ENCODE measurements at regions not wholly inside any gene's neighbourhood (a gene's known extent, or its start where the extent isn't known, plus 50 kb on each side); places are given as distances from the start of the nearest gene placed in this dataset.

DNA sequence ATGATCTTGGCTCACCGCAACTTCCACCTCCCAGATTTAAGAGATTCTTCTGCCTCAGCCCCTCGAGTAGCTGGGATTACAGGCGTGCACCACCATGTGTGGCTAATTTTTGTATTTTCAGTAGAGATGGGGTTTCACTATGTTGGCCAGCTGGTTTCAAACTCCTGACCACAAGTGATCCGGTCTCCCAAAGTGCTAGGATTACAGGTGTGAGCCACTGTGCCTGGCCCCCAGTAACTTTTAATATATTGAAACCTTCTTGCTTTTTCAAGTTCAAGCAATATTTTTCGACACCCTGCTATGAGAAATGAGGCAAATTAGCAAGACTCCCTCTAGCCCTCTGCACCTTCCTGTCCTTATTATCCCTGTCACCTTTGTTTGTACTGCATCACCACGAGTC is 144.0 kb downstream of the EVX1 start:
- no peaks in the 10 kb centered on the region for H3K79me1 ChIP-seq (ENCODE audit: low read depth, low read length)
- H3K79me2 ChIP-seq (ENCODE audit: control insufficient read depth in 1 of 2, insufficient read depth in 2 of 2, low read length in 2 of 2) = no peaks in the 10 kb centered on the region
- H2BK120ac ChIP-seq (replicated peaks; ENCODE audit: low read depth, low read length) = no peak overlapping the region
- H3K23me2 ChIP-seq (ENCODE audit: low read depth, low read length) = no peaks in the 10 kb centered on the region; the same call in 1 of the 2 replicates
- no peak overlapping the region for H3K27ac ChIP-seq (ENCODE audit: low read depth, low read length)
- no peak for FAIRE-seq
- no peak overlapping the region for H2BK12ac ChIP-seq (ENCODE audit: low read depth, low read length)
- no peak overlapping the region for H3K9ac ChIP-seq (replicated peaks in 1 of 4; ENCODE audit: extremely low read depth in 1 of 4, low read depth in 3 of 4, low read length in 3 of 4)
- no peak overlapping the region for H2BK5ac ChIP-seq (ENCODE audit: low read depth, low read length)
- ChIA-PET POLR2A (ENCODE audit: partially characterized antibody) (no interaction called here), CTCF (ENCODE audit: partially characterized antibody) (interaction anchor here (0.5 to 2.8 kb wide), 7 partner anchors 7 to 422 kb away, joined by 3 to 10 read pairs (median 3); no protein-coding TSS in a partner anchor)
- no peak overlapping the region for H3K4ac ChIP-seq (replicated peaks; ENCODE audit: insufficient read length, low read depth, low read length)
- no peak overlapping the region for H4K8ac ChIP-seq (ENCODE audit: extremely low read depth, insufficient read depth, low read length)
- no peak overlapping the region for H2BK20ac ChIP-seq (ENCODE audit: low read length)
- H3K14ac ChIP-seq (ENCODE audit: insufficient read length) = no peak overlapping the region
- no peak overlapping the region for H3K18ac ChIP-seq (ENCODE audit: extremely low read depth, low read length)
- H2AK5ac ChIP-seq (ENCODE audit: low read depth, low read length) = no peak overlapping the region
- 90% methylated on average over 6 of the region's 6 CpGs; no CpG with 5 or more reads in 1 of the 2 experiments for WGBS, 2 experiments (ENCODE audit: extremely low coverage in 1 of 2, insufficient coverage in 1 of 2, insufficient read length in 1 of 2, insufficient replicate concordance in 2 of 2, low coverage in 1 of 2, low lambda C conversion rate in 2 of 2, missing lambda C conversion rate in 1 of 2)
- no peaks in the 10 kb centered on the region for H4K20me1 ChIP-seq (replicated peaks in 1 of 2; ENCODE audit: control insufficient read depth in 1 of 2, insufficient read depth in 2 of 2, low read length in 2 of 2)
- no peak for DNase-seq (ENCODE audit: low read depth in 1 of 2, low spot score in 2 of 2)
- no peak overlapping the region for H2AFZ ChIP-seq (ENCODE audit: low read length)
- H3K23ac ChIP-seq (ENCODE audit: insufficient read length) = no peak overlapping the region
- no peaks in the 10 kb centered on the region for H3K4me1 ChIP-seq (replicated peaks in 1 of 4; ENCODE audit: control insufficient read depth in 3 of 4, insufficient read depth in 4 of 4, low read length in 3 of 4)
- no peak overlapping the region for H3K4me2 ChIP-seq (ENCODE audit: insufficient read depth in 1 of 2, low read depth in 2 of 2, low read length in 2 of 2)
- H3K4me3 ChIP-seq (ENCODE audit: extremely low read depth in 1 of 4, insufficient read depth in 2 of 4, low read depth in 3 of 4, low read length in 4 of 4) = no peak overlapping the region
- H3K56ac ChIP-seq (replicated peaks; ENCODE audit: insufficient read length, low read depth, low read length) = no peak overlapping the region
- H3K36me3 ChIP-seq (ENCODE audit: control insufficient read depth in 2 of 4, insufficient read depth in 4 of 4, low read length in 3 of 4) = no peaks in the 10 kb centered on the region
- H4K91ac ChIP-seq (replicated peaks; ENCODE audit: insufficient read length, low read length) = no peak overlapping the region
- no peaks in the 10 kb centered on the region for H3K27me3 ChIP-seq (replicated peaks in 1 of 4; ENCODE audit: control insufficient read depth in 3 of 4, extremely low read depth in 1 of 4, insufficient read depth in 3 of 4, low read length in 3 of 4)
- H4K5ac ChIP-seq (ENCODE audit: insufficient read length, low read depth, low read length) = no peak overlapping the region
- H2BK15ac ChIP-seq (ENCODE audit: low read length) = no peak overlapping the region
- no peaks in the 10 kb centered on the region for H3K9me3 ChIP-seq (ENCODE audit: insufficient read depth in 2 of 2, low read depth in 1 of 2, low read length in 1 of 2)
- TF ChIP-seq, protein P1, sequence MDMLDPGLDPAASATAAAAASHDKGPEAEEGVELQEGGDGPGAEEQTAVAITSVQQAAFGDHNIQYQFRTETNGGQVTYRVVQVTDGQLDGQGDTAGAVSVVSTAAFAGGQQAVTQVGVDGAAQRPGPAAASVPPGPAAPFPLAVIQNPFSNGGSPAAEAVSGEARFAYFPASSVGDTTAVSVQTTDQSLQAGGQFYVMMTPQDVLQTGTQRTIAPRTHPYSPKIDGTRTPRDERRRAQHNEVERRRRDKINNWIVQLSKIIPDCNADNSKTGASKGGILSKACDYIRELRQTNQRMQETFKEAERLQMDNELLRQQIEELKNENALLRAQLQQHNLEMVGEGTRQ (IDR thresholded peaks at IDR 0.05; ENCODE audit: low read length) = no peak
- TF ChIP-seq BCL11A (IDR thresholded peaks at IDR 0.05; ENCODE audit: low read depth in 2 of 2, low read length in 2 of 2) (no peak), POLR2AphosphoS5 (IDR thresholded peaks at IDR 0.05; ENCODE audit: low read depth, low read length) (no peak)
